GM21723 (cell line): ENCODE measurements at regions not wholly inside any gene's neighbourhood (a gene's known extent, or its start where the extent isn't known, plus 50 kb on each side); places are given as distances from the start of the nearest gene placed in this dataset.
"Not testable (repeated sequence)": the region's sequence is repeated elsewhere in the genome, so short reads cannot be mapped to it uniquely, and the experiment has no call there.

Experiments
- ATAC-seq: cut with Tn5 transposase; IDR thresholded peaks from one replicate; pipeline ENCODE4 v1.9.1; 2021; ENCODE audit warnings: mild to moderate bottlenecking, moderate library complexity; ENCODE audit not compliant: unreplicated experiment

GRCh38 chr5:74501674-74502478, 138.7 kb downstream of the ENC1 start:
- no peak for ATAC-seq

GRCh38 chr5:74500110-74500917, 140.2 kb downstream of the ENC1 start:
- no peak for ATAC-seq

- ATAC-seq: no peak
These were observed 141.1 kb downstream of the ENC1 start for GRCh38 chr5:74499256-74500050.

- no peak for ATAC-seq
These were observed 142.8 kb downstream of the ENC1 start for GRCh38 chr5:74497706-74498105.

GRCh38 chr5:74493411-74493810, 147.1 kb downstream of the ENC1 start:
- no peak for ATAC-seq

- ATAC-seq: no peak
These were observed 148.3 kb downstream of the ENC1 start for GRCh38 chr5:74492230-74492629.

- no peak for ATAC-seq
These were observed 148.9 kb downstream of the ENC1 start for GRCh38 chr5:74491586-74491985.

GRCh38 chr5:74490814-74491213, 149.7 kb downstream of the ENC1 start:
- peak; percentile 98 for ATAC-seq

GRCh38 chr5:74482990-74483389, 157.5 kb downstream of the ENC1 start:
- ATAC-seq: no peak

GRCh38 chr5:74482523-74482922, 158.0 kb downstream of the ENC1 start:
- ATAC-seq: no peak

GRCh38 chr5:74481357-74481756, 159.2 kb downstream of the ENC1 start:
- ATAC-seq: not testable (repeated sequence)

GRCh38 chr5:74480201-74480600, 160.3 kb downstream of the ENC1 start:
- ATAC-seq: no peak

GRCh38 chr5:74478328-74478727, 162.2 kb downstream of the ENC1 start:
- ATAC-seq: no peak

- no peak for ATAC-seq
These were observed 162.8 kb downstream of the ENC1 start for GRCh38 chr5:74477761-74478160.

GRCh38 chr5:74476819-74477453, 163.6 kb downstream of the ENC1 start:
- ATAC-seq: no peak

GRCh38 chr5:74476046-74476818, 164.3 kb downstream of the ENC1 start:
- ATAC-seq: no peak

GRCh38 chr5:74471875-74472274, 168.7 kb downstream of the ENC1 start:
- no peak for ATAC-seq

- no peak for ATAC-seq
These were observed 171.1 kb downstream of the ENC1 start for GRCh38 chr5:74469234-74469994.

GRCh38 chr5:74468421-74468820, 172.1 kb downstream of the ENC1 start:
- no peak for ATAC-seq
